GM21786 (cell line): ENCODE measurements at regions not wholly inside any gene's neighbourhood (a gene's known extent, or its start where the extent isn't known, plus 50 kb on each side); places are given as distances from the start of the nearest gene placed in this dataset.
"Not testable (repeated sequence)": the region's sequence is repeated elsewhere in the genome, so short reads cannot be mapped to it uniquely, and the experiment has no call there.

Experiments used
- ATAC-seq: cut with Tn5 transposase; IDR thresholded peaks from one replicate; pipeline ENCODE4 v1.9.1; 2021; ENCODE audit not compliant: unreplicated experiment

GRCh38 chrX:9260603-9261002 lies 204.3 kb upstream of the TBL1X start:
- no peak for ATAC-seq

DNA sequence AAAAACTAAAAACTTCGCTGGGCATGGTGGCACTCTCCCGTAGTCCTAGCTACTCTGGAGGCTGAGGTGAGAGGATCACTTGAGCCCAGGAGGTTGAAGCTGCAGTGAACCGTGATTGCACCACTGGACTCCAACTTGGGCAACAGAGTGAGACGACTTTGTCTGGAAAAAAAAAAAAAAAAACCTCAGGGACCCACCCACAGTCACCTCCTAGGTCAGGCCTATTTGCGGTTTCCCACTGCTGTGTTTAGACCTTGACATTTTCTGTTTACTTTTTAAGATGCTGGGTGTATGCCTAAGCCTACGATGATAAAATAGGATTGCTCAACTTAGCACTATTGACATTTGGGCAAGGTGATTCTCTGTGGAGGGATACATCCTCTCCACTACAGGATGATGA lies 197.4 kb upstream of the TBL1X start:
- ATAC-seq = no peak

- ATAC-seq = no peak
Observed at GRCh38 chrX:9269134-9269533, 195.7 kb upstream of the TBL1X start.

DNA sequence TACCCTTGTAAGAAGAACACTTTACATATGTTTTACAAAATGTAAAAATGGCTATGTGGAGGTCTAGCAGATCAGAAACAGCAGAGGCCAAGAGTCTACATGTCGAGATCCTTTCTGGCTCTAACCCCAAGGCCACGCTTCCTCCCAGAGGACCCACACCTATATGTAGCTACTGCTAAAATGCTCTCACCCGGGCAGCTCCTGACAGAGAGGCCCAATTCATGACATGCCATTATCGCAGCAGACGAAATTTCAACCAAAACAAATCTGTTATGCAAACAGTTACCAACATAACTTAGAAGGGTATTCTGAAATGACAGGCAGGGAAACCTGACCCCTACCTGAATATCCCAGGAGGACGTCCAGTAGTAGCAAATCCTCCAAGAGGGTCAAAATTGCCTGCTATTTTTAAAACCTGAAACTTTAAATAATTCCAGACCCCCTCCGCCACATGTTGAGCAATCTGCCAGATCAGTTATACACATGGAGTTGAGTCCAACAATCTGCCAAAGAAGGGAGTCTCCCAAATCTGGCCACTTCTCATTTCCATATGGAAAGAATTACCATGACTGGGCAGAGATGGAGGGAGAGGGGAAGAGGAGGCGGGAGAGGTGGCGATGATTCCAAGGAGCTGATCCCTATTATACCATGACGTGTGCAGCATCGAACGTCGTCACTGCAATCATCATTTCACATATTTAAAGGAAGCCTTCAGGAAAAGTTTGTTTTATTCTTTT lies 192.9 kb upstream of the TBL1X start:
- ATAC-seq = no peak

DNA sequence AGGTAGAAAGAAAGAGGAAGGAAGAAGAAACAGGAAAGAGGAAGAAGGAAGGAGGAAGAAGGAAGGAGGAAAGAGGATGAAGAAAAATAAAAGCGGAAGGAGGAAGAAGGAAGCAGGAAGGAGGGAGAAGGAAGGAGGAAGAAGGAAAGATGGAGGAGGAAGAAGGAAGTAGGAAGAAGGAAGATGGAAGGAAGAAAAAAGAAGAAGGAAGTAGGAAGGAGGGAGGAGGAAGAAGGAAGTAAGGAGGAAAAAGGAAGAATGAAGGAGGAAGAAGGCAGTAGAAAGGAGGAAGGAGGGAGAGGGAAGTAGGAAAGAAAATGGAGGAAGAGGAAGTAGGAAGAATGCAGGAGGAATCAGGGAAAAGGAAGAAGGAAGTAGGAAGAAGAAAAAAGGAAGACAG lies 191.1 kb upstream of the TBL1X start:
- no peak for ATAC-seq

- no peak for ATAC-seq
Observed at GRCh38 chrX:9278475-9279233, 186.2 kb upstream of the TBL1X start.

DNA sequence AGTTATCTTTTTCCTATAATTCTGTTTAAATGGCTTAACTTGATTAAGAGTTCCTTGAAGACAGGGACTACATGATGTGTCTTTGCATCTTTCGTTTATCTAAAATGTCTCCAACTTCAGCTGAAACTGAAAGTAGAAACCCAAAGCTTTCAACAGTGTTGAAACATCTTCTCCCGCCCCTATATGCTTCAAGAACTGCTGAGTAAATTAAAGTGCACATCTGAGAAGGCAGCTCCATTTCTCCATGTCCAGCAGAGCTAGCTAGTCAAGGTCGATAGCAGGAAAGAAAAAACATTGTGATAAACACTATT lies 185.7 kb upstream of the TBL1X start:
- no peak for ATAC-seq

GRCh38 chrX:9280831-9281230 lies 184.0 kb upstream of the TBL1X start:
- ATAC-seq = no peak

DNA sequence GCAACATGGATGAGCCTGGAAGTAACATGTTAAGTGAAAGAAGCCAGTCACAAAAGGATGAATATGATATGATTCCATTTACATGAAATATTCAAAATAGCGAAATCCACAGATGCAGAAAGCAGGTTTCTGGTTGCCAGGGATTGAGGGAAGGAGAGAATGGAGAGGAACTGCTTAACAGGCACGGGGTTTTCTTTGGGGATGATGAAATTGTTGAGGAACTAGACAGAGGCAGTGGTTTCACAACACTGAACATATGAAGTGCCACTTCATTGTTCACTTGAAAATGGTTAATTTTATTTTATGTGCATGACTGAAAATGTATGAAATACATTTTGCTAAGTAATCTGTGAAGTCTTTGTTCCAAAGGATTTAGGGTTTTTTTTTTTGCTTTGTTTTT lies 182.5 kb upstream of the TBL1X start:
- no peak for ATAC-seq

DNA sequence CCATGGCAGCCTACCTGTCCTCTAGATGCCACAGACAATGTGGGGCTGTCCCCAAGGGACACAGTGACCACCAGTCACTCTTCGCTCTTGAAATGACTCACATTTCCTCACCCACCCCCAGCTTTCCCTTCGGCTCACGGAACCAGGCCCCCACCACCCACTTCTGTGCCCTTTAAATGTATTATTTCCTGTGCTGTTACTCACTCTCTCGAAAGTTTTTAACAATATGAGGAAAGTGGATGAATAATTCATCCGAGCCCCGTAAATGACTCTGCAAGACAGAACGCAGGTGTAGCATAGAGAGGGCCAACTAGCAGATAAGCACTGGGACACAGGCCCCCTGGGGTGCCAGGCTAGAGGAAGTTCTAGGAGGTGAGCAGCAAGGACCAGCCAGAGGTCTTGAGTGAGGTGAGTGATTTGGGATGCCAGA lies 179.5 kb upstream of the TBL1X start:
- ATAC-seq = no peak

DNA sequence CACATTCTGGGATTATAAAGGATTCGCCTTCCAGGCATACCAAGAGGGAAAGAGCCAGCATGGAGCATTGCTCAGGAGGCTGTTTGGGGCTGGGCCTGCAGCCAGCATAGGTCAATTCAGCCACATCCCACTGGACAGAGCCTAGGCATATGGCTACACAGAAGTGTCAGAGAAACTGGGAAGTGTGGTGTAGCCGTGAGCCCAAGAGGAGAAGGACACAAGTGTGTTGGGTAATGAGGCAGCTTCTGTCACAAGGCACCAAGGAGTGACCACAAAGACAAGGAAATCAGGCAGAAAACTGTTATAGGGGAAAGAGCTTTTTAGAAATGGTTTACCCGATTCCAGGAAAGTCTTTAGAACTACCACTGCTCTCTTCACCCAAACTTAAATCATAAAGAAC lies 178.6 kb upstream of the TBL1X start:
- no peak for ATAC-seq

- no peak for ATAC-seq
Observed at GRCh38 chrX:9291629-9292028, 173.2 kb upstream of the TBL1X start.

- ATAC-seq = no peak
Observed at GRCh38 chrX:9293051-9293496, 171.8 kb upstream of the TBL1X start.

GRCh38 chrX:9293903-9294302 lies 171.0 kb upstream of the TBL1X start:
- no peak for ATAC-seq

GRCh38 chrX:9295551-9295950 lies 169.3 kb upstream of the TBL1X start:
- ATAC-seq = no peak

- no peak for ATAC-seq
Observed at GRCh38 chrX:9298221-9298620, 166.6 kb upstream of the TBL1X start.

GRCh38 chrX:9299681-9300080 lies 165.2 kb upstream of the TBL1X start:
- not testable (repeated sequence) for ATAC-seq

DNA sequence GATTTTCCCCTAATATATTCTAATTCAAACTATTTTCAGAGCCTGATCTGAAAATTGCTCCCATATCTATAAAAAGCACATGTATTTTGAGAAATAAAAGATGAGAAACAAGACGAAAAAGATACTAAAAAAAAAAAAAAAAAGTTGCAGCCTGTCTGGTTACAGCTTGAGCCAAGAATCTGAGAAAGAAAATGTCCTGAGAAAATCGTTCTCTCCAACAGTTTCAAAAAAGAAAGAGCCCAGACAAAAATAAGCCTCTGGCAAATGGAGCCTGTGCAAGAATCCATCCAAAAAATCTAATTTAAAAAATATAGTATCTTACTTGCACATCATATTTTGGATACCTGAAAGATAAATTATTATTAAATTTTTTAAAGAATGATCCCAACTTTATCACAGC lies 163.0 kb upstream of the TBL1X start:
- ATAC-seq = no peak

- no peak for ATAC-seq
Observed at GRCh38 chrX:9302381-9302780, 162.5 kb upstream of the TBL1X start.

- no peak for ATAC-seq
Observed at GRCh38 chrX:9308426-9308825, 156.4 kb upstream of the TBL1X start.

- ATAC-seq = no peak
Observed at GRCh38 chrX:9310616-9311015, 154.2 kb upstream of the TBL1X start.

- no peak for ATAC-seq
Observed at GRCh38 chrX:9311421-9312160, 153.3 kb upstream of the TBL1X start.
